ENCODE measurements at regions not wholly inside any gene's neighbourhood (a gene's known extent, or its start where the extent isn't known, plus 50 kb on each side); places are given as distances from the start of the nearest gene placed in this dataset.
"Not testable (repeated sequence)": the region's sequence is repeated elsewhere in the genome, so short reads cannot be mapped to it uniquely, and the experiment has no call there.

- not testable (repeated sequence) for DNase-seq
Measured at GRCh38 chr20:18876394-18876793, 62.8 kb downstream of the SCP2D1 start.

GRCh38 chr20:18879262-18879661 lies 65.7 kb downstream of the SCP2D1 start:
- no peak for DNase-seq

- DNase-seq: no peak
Measured at GRCh38 chr20:18886756-18887155, 73.2 kb downstream of the SCP2D1 start.

DNA sequence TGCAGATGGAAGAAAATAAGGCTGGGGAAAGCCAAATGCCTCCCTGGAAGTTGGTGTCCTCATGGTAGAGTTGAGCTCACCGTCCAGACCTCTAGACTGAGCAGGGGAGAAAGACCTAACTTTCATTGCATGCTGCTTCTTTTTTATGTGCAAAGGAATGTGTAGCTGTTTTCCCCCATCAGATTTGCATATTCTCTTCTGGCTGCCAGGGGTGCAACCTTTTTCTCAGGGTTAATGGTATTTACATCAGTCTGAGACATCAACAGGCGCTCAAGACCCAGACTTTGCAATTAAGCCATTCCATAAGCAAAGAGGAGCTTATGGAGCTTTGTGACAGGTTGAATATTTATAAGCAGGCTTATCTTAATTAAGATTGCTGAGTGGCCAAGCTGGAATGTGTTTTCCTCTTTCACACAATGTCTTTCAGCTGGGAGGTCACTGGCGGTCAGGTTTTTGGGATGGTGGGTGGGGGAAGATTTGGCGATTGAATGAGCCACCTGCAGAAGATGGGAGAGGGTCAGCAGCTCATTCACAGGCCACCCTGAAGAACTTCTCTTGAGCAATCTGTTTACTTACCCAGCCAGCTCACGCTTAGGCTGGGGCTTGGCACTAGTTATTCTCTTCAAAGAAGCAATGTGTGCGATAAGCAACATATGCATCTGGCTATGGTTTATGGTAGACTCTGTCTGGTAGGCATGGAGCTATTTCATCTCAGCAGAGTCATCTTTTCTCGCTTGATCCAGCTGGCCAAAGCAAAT lies 88.6 kb downstream of the SCP2D1 start:
- no peak for DNase-seq

DNA sequence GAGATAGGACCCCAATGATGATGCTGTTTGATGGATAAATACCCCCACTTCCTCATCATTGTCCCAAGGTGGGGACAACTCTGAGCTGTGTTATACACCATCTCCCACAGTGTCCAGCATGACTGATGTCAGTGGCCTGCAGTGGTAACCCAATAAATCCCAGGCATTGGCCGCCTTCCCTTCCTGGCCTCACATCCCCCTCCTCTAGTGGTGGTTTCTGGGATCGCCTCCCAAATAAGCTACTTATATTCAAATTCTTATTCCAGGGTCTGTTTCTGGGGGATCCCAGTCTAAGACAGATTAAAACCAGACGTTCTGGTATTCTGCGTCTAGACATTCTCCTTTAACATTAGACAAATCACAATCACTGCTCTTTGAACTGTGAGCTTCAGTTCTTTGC lies 90.6 kb downstream of the SCP2D1 start:
- no peak for DNase-seq

DNA sequence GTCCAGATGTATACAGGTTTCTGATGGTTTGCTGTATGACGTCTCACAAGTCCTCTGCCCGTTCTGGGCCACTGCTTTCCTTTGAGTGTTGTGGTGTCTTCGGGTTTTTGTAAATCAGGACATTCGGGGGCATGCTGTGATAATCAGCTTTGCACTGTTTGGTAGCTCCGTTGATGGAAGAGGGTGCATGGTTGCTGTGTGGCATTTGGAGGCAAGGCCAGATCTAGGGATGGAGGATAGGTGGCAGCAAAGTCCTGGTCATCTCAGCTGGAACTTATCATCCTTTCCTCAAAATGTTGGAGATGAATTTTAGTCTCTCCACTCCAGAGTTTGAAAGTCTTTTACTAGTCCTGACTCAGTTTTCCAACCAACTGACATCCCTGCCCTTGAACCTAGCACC lies 91.0 kb downstream of the SCP2D1 start:
- DNase-seq: peak in 1 of 2 experiments; percentile 2

DNA sequence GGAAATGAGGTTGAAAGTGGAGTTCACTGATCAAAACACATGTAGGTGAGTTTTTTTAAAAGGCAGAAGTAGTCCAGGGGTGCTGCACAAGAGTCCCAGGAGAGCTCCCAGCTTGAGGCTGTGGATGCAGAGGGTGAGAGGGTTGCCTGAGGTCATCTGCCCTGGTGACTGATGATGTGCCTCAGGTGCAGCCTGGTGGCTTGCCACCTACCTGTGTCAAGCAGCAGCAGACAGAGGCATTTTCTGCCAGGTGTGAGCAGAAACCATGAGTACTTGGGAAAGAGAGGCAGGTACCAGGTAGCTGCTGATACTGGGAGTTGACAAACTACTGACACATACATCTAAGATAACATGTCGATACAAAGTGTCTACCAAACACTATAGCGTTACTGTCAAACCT lies 92.5 kb downstream of the SCP2D1 start:
- DNase-seq: no peak

DNA sequence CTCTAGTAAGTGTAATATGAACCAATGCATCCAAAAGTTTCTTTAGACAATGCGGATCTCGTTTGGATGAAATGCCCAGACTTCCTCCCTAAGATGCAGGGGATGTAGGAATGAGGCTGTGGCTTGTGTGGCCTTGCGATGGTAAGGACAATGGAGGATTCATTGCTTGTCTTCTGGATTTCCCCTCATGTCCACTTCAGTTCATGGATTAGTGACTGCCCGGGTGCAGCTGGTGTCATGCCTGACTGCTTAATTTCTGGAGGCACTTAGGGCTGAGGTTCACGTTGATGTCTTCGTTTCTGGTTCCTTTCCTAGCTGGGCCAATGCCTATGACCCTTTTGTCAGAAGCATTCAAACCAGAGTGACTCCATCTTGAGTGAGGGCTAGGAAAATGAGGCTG lies 93.8 kb downstream of the SCP2D1 start:
- DNase-seq: no peak

DNA sequence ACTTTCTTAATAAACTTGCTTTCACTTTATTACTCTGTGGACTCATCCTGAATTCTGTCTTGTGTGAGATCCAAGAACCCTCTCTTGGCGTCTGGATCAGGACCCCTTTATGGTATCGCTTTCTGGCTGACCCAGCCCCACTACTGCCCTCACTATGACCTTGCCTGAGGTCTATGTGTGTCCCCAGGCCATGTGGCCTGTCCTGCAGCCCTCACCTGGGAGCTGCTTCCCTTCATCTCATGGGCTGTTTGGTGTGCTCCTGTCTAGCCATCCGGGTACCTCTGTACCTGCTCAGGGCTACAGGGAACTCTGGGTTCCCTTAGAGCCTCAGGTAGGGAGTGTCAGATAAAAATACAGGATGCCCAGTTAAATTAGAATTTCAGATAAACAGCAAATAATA lies 94.5 kb downstream of the SCP2D1 start:
- no peak for DNase-seq

- peak; percentile 6 to 22 for DNase-seq
Measured at GRCh38 chr20:18909254-18909653, 95.7 kb downstream of the SCP2D1 start.

GRCh38 chr20:18913701-18914100 lies 100.1 kb downstream of the SCP2D1 start:
- no peak for DNase-seq

DNA sequence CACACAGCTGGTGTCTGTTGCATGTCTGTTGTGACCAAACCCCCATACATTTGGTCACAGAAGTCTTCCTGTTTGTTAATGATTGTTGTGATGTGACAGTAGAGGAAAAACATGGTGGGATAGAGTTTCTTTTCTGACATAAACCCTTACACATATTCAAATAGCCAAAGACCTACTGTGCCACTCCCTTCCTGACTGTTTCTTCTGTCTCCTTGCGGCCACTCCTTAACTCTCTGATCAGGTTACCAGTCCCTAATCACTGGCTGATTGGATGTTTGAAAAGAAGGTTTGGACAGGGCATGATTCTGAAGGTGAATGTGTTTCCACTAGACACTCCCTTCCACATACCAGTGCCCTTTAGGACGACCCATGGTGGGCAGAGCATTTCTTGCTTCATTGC lies 101.2 kb downstream of the SCP2D1 start:
- DNase-seq: no peak

- no peak for DNase-seq
Measured at GRCh38 chr20:18916886-18917750, 103.5 kb downstream of the SCP2D1 start.

GRCh38 chr20:18919996-18920395 lies 106.4 kb downstream of the SCP2D1 start:
- DNase-seq: no peak

GRCh38 chr20:18921291-18921690 lies 107.7 kb downstream of the SCP2D1 start:
- no peak for DNase-seq

DNA sequence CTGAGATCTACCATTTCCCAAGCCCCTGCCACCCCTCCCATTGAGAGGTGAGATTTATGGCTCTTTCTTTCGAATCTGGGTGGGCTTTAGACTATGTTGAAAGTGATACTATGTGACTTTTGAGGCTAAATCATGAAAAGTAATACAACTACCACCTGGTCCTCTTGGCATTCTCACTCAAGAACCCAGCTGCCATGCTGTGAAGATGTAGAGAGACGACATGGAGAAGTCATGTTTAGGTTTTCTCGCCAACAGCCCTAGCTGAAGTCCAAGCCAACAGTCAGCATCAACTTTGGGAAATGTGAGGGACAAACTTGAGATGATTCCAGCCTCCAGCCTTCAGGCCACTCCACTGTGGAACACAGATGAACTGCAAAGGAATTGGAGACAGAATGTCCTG lies 108.7 kb downstream of the SCP2D1 start:
- no peak for DNase-seq

DNA sequence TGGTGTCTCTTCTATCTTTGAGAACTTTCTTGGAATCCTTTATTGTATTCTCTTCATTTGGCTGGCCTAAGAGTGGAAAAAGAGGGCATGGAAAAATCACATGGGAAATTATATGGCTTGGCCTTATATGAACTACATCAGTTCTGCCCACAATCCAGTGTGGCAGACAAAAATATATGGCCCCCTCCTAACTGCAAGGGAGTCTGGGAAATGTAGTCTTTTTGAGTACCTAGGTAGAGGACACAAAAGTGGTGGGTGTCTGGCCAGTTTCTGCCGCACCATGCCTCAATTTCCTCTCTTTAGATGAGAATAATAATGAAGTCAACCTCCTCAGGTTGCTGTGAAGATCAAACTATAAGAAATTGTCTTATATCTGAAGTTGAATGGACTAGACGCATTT lies 109.3 kb downstream of the SCP2D1 start:
- no peak for DNase-seq

DNA sequence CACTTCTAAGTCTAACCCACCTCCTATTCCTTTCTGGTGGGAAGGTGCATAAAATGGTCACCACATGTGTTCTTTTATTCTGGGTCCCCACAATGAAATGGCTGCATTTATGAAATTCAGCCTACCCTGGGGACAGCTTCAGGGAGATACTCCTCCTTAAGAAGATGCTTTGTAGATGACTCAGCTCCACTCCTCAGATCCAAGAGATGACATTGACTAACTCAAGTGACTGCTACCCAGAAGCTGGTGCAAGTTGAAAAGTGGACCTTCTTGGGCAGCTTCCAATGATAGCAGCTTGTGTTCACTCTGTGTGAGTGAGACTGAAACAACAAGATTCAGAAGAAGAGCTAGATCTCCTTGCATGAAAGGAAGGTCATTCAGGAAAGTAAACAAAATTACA lies 113.4 kb downstream of the SCP2D1 start:
- DNase-seq: no peak

- no peak for DNase-seq
Measured at GRCh38 chr20:18928626-18929025, 115.0 kb downstream of the SCP2D1 start.

DNA sequence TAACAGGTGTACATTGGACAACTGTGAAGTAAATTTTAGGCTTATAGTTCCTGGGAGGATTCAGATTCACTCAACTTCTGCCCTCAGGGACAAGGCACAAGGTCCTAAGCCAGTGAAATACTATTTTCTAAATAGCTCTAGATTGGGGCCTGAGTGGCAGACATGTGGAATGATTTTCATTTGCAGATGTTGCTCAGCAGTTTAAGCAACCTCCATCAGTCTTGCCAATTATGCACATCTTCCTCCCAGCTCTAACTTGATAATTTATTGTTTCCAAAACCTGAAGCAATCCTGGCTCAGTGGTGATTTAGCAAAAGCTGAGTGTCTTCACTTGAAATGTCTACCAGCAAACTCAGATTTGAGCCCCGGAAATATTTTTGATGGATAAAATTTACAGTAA lies 116.2 kb downstream of the SCP2D1 start:
- no peak for DNase-seq

GRCh38 chr20:18943542-18943941 lies 130.0 kb downstream of the SCP2D1 start:
- DNase-seq: peak; percentile 12 to 42

DNA sequence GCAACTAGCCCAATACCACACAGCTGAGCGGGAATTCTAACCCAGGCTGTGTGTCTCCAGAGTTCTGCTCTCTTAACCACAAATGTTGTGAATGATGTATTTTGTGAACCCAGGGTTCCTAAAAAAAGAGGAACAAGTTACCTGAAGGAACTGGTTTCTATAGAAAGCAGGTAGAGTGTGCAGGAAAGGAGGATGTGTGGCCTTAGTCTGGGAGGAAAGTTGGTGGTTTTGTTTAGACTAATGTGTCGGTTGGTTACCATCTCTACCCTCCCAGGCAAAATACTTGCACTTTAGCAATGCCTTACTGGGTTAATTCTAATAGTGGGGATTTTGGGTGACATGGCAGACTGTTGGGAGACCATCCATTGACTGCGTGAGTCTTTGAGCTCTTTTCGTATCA lies 143.3 kb downstream of the SCP2D1 start:
- no peak for DNase-seq

GRCh38 chr20:18957328-18957727 lies 143.7 kb downstream of the SCP2D1 start:
- no peak for DNase-seq

DNA sequence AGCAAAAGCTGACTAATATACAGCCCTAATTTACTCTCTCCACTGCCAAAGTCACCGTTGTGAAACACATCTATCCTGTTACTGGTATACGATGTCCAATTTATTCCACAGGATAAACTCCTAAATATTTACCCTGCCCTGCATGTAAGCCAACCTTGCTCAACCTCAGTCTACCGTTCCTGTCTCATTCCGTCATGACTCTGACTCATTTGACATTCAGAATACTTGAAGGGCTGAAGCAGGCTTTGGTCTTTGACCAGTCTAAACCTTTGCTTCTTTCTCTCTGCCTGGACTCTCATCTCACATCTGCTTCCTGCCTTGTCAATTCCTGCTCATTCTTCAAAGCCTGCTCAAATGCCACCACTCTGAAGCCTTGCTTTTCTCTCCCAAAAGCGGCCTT lies 157.5 kb downstream of the SCP2D1 start:
- DNase-seq: no peak

Data from NCI-H526 (cell line).